NCI-H526 treated with DMSO at 0.1 percent for 48 hours (cell line): ENCODE measurements at regions not wholly inside any gene's neighbourhood (a gene's known extent, or its start where the extent isn't known, plus 50 kb on each side); places are given as distances from the start of the nearest gene placed in this dataset.
"Not testable (repeated sequence)": the region's sequence is repeated elsewhere in the genome, so short reads cannot be mapped to it uniquely, and the experiment has no call there.

Experiments used
- DNase-seq: peaks from one replicate; lab custom pipeline; 2025; lab: John Stamatoyannopoulos, UW

GRCh38 chr6:92274588-92274987 is 1144.8 kb downstream of the EPHA7 start:
- no peak for DNase-seq

- no peak for DNase-seq
Measured at GRCh38 chr6:92273694-92274093, 1145.7 kb downstream of the EPHA7 start.

- no peak for DNase-seq
Measured at GRCh38 chr6:92271091-92271490, 1148.3 kb downstream of the EPHA7 start.

GRCh38 chr6:92270365-92270764 is 1149.0 kb downstream of the EPHA7 start:
- DNase-seq: no peak

GRCh38 chr6:92267335-92267734 is 1152.0 kb downstream of the EPHA7 start:
- no peak for DNase-seq

- no peak for DNase-seq
Measured at GRCh38 chr6:92263864-92264263, 1155.5 kb downstream of the EPHA7 start.

GRCh38 chr6:92259171-92259570 is 1160.2 kb downstream of the EPHA7 start:
- no peak for DNase-seq

GRCh38 chr6:92243315-92243714 is 1176.0 kb downstream of the EPHA7 start:
- DNase-seq: no peak

- DNase-seq: no peak
Measured at GRCh38 chr6:92231171-92231701, 1188.1 kb downstream of the EPHA7 start.

GRCh38 chr6:92219987-92220386 is 1199.4 kb downstream of the EPHA7 start:
- not testable (repeated sequence) for DNase-seq

- DNase-seq: no peak
Measured at GRCh38 chr6:92216717-92217116, 1202.6 kb downstream of the EPHA7 start.

GRCh38 chr6:92201618-92202017 is 1217.7 kb downstream of the EPHA7 start:
- DNase-seq: no peak

- no peak for DNase-seq
Measured at GRCh38 chr6:92196325-92196724, 1223.0 kb downstream of the EPHA7 start.

- DNase-seq: no peak
Measured at GRCh38 chr6:92195796-92196195, 1223.6 kb downstream of the EPHA7 start.

- no peak for DNase-seq
Measured at GRCh38 chr6:92188016-92188415, 1231.3 kb downstream of the EPHA7 start.

GRCh38 chr6:92184933-92185332 is 1234.4 kb downstream of the EPHA7 start:
- DNase-seq: no peak

GRCh38 chr6:92181347-92181746 is 1238.0 kb downstream of the EPHA7 start:
- no peak for DNase-seq

- no peak for DNase-seq
Measured at GRCh38 chr6:92180090-92180489, 1239.3 kb downstream of the EPHA7 start.

- DNase-seq: no peak
Measured at GRCh38 chr6:92176666-92177065, 1242.7 kb downstream of the EPHA7 start.

GRCh38 chr6:92174398-92175073 is 1244.8 kb downstream of the EPHA7 start:
- DNase-seq: no peak

GRCh38 chr6:92169506-92169905 is 1249.9 kb downstream of the EPHA7 start:
- no peak for DNase-seq

GRCh38 chr6:92166666-92167065 is 1252.7 kb downstream of the EPHA7 start:
- DNase-seq: no peak

- no peak for DNase-seq
Measured at GRCh38 chr6:92161953-92162352, 1257.4 kb downstream of the EPHA7 start.

GRCh38 chr6:92160226-92160625 is 1259.1 kb downstream of the EPHA7 start:
- no peak for DNase-seq
